ENCODE measurements at regions not wholly inside any gene's neighbourhood (a gene's known extent, or its start where the extent isn't known, plus 50 kb on each side); places are given as distances from the start of the nearest gene placed in this dataset.

DNA sequence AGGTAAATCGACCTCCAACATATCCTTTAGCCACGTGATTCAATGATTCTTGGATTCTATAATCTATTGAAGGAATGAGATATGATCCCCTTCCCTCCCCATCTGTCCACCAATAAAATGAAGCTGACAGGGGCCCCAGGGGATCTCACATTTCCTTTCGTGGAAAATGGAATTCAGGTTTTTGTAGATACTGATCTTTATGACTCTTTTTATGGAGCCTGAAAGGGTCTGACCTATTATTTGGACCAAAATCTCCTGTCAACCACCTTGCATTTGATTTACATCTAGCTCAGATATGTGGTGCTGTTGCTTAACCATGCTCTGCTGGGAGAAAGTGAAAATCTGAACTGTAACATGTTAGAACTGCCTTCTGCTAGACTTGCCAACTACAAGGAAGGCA is 234.0 kb upstream of the CXCL12 start:
- DNase-seq (ENCODE audit: low read depth in 3 of 3): no peak

DNA sequence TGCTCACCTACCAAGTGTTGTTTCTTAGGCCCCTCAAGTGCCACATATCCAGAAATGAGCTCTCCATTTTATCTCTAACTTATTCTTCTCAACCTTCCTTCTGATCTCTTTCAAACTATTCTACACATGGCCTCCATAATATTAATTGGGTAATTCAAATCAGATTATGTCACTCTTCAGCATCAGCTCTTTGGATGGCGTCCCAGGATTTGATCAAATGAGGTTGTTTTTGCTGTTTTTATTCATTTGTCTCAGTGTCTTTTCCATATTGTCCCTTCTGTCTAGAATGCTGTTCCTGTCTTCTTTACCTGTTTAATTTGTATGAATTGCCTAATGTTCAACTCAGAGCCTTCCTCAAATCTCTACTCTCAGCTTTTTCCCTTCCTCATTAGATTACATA is 234.6 kb upstream of the CXCL12 start:
- DNase-seq (ENCODE audit: low read depth in 3 of 3): no peak

GRCh38 chr10:44619975-44620374 is 235.1 kb upstream of the CXCL12 start:
- no peak for DNase-seq (ENCODE audit: low read depth in 3 of 3)

DNA sequence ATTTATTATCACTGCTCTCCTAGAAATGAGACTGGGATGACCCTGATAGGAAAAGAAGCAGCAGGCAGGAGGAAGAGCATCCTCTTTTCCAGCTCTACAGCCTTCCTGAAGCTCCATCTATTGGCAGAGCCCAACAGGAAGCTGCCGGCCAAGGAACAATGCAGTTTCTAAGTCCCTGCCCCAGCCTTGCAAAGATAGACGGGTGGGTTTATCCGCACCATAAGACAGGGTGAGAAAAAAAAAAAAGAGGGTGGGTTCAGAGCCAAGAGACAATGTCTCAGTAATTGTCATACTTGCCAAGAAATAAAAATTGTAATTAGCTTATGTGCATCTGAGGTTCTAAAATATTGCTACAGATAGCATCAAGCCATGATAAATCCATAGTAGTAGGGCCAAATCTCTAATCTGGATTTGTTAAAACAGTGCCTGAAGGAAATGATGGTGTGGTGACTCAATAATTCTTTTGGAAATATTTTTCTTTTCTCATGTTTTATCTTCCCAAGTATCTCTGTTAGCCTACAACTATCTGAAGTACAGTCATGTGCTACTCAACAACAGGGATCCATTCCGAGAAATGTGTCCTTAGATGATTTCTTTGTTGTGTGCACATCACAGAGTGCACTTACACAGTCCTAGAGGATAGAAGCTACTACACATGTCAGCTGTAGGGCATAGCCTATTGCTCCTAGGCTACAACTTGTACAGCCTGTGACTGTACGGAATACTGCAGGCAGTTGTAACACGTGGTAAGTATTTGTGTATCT is 242.9 kb upstream of the CXCL12 start:
- no peak for DNase-seq (ENCODE audit: low read depth in 3 of 3)

DNA sequence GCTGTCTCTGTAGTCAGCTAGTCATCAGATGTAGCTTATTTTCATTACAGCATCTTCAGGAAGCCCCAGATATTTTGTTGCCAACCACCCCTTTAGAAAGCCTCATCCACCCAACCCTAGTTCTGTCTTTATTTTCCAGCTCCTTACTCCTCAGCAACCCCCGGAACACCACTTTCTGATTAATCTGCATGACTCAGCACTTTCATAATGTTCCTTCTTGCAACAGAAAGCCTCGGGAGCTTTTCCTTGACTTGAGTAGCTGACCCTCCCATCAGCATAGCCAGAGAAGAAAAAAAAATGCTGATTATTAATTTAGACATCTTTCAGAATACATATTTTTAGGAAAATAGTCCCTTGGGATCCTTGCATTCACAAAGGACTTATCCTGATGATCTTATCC is 244.0 kb upstream of the CXCL12 start:
- DNase-seq (ENCODE audit: low read depth in 3 of 3): no peak

DNA sequence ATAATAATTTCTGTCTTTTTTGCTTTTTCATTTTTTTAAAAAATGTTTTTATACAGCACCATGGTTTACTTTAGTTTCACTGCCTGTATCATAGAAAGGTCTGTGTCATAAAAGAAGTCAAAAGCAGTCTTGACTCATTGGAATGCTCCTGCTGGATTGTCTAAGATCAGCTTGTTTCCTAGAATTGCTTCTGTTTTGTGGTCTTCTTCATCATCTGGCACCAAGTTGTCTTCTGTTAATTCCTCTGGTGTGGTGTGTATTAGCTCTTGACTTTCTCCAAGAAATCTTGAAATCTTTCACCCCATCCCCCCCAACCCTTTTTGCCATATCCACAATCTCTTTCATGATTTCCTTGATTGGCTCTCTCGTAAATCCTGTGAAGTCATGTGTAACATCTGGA is 250.3 kb upstream of the CXCL12 start:
- no peak for DNase-seq (ENCODE audit: low read depth in 3 of 3)

DNA sequence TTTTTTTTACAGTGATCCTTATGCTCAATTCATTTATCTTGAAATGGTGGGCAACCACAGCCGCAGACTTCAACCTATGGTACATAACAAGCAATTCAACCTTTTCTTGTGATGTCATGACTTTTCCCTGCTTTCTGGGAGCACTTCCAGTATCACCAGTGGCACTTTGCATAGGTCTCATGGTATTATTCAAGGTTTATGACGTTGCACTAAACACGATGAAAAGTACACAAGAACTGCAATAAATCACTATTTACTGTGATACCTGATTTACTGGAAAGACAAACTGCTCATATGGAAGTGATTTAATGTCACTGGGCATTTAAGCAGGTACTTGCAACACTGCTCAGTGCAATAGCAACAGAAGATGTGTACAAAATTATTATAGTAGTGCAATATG is 251.7 kb upstream of the CXCL12 start:
- DNase-seq (ENCODE audit: low read depth in 3 of 3): no peak

DNA sequence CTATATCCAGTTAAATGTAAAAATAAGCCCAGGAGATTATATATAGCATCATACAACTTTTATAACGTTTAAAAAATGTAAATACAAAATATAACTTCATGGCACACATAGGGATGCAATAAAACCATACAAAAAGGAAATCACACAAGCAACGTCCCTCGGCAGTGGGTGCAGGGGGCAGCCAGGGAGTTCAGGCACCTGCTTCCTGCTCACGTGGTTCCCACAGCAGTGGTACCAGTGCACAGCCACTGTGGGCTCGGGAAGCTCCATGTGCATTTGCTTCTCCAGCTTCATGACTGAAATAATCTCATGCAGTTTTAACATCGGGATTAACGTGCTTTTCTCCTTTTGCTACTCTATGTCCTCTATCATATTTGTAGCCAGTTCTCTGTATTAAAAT is 255.5 kb upstream of the CXCL12 start:
- no peak for DNase-seq (ENCODE audit: low read depth in 3 of 3)

GRCh38 chr10:44647473-44647872 is 262.6 kb upstream of the CXCL12 start:
- no peak for DNase-seq (ENCODE audit: low read depth in 3 of 3)

- no peak for DNase-seq (ENCODE audit: low read depth in 3 of 3)
Observed at GRCh38 chr10:44647877-44648542, 263.1 kb upstream of the CXCL12 start.

DNA sequence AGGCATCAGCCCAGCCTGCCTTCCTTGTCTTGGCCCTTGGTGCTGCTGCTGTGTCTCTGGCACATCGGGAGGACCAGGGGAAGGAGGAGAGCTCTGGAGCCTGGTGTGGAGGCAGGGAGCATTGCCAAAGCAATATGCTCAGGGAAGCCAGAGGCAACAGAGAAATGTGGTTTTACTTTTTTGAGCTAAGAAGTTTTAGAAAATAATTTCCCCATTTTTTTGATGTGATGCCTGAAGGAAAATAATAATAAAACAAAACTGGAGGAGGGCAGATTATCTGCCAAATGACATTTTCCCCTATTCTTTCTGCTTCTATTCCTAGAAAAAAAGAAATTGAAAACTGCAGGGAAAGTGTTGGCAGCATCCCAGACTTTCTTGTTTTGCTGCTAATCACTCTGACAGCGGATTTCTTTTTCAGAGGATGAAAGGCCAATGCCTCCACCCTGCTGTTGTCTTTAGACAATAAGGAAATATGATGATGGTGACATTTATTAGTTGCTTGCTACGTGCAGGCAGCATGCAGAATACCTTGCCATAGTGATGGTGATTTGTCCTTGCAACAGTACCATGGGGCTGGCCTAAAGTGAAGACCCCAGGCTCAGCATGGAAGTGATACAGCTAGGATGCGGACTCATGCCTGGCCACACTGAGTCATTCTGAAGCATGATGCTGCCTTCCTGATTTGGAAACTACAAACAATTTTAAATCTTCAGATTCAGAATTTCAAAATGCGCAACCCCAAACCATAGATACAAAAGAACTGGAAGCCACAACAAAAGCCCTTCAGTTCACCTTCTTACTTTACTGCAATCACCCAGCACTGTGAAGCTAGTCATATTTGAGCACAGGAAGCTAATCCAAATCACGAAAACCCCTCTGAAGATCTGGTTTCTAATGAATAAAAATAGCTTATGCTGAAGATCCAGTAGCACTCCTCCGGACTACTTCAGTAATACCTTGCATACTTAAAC is 260.2 kb upstream of the TMEM72 start:
- no peak for DNase-seq (ENCODE audit: low read depth in 3 of 3)

DNA sequence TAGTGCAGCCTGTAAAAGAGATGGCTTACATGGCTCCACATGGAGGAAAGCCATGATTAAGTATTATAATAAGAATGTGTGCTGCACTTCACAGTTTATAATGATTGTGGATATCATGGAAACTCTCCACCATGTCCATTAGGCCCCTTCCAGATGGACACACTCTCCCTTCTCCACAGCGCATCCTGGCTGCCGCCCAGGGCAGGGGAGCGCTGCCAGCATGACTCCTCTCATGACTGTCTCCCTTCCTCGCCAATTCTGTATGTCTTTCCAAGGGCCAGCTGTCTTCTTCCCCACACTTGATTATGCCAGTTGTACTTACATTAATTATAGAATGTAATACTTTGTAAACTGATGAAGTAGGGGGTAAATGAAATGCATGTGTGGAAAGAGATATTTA is 259.3 kb upstream of the TMEM72 start:
- no peak for DNase-seq (ENCODE audit: low read depth in 3 of 3)

DNA sequence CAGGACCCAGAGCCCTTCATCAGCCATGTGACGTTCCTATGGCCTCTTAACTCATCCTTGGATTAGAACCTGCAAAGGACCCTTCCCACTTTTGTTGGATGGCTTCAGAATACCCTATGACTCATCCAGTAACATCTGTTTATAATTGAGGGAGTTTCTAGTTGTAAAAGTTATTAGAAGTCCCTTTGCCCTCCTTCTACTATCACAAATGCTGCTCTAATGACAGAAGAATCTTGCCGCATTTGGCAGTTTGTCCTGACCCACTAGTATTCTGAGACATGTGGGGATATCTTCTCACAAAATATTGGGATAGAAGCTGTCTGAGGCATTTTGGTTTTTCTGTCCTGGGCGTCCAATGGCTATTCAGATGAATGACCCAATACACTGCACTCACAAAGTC is 251.8 kb upstream of the TMEM72 start:
- DNase-seq (ENCODE audit: low read depth in 3 of 3): no peak

DNA sequence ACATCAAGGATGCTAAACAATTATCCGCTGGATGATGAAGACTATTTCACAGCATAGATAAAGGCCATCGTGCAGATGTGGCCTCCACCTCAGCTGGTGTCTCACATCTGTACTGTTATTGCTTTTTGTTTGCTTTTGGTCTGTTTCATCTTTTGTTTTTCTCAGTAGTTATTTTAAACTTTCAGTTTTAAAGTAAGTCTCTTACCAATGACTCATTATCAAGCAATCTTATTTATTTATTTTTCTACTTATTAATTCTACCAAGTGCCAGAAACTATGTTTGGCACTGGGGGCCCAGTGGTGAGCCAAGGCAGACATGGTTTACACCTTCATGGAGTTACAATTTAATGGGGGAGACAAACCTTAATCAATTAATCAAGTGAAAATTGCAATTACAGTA is 250.9 kb upstream of the TMEM72 start:
- DNase-seq (ENCODE audit: low read depth in 3 of 3): no peak

- no peak for DNase-seq (ENCODE audit: low read depth in 3 of 3)
Observed at GRCh38 chr10:44662051-44662450, 249.1 kb upstream of the TMEM72 start.

DNA sequence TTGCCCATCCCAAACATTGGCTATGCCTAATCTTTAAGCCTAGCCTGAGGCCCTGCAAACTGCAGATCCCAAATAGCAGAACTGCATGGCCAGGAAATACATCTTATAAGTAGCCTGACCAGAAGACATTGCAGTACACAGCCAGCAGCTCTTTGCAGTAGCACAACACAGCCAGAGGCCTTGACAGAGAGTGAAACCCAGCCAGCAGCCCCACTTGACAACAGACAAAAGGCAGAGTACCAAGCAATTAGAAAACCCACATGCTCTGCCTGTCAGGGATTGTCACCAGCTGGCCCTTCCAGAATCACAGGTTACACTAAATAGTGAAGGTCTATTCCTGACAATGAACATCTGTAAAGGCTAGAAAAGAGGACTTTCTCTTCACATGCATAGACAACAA is 242.8 kb upstream of the TMEM72 start:
- no peak for DNase-seq (ENCODE audit: low read depth in 3 of 3)

DNA sequence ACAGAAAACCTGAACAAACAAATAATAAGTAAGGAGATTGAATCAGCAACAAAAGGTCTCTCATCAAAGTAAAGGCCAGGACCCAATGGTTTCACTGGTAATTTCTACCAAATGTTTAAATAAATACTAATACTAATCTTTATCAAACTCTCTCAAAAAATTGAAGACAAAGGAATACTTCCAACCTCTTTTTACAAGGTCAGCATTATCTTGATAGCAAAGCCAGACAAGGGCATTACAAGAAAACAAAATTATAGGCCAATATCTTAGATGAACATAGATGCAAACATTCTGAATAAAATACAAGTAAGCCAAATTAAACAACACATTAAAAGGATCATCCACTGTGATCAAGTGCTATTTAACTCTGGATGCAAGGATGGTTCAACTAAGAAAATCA is 239.8 kb upstream of the TMEM72 start:
- DNase-seq (ENCODE audit: low read depth in 3 of 3): no peak

GRCh38 chr10:44673245-44673983 is 237.7 kb upstream of the TMEM72 start:
- no peak for DNase-seq (ENCODE audit: low read depth in 3 of 3)

DNA sequence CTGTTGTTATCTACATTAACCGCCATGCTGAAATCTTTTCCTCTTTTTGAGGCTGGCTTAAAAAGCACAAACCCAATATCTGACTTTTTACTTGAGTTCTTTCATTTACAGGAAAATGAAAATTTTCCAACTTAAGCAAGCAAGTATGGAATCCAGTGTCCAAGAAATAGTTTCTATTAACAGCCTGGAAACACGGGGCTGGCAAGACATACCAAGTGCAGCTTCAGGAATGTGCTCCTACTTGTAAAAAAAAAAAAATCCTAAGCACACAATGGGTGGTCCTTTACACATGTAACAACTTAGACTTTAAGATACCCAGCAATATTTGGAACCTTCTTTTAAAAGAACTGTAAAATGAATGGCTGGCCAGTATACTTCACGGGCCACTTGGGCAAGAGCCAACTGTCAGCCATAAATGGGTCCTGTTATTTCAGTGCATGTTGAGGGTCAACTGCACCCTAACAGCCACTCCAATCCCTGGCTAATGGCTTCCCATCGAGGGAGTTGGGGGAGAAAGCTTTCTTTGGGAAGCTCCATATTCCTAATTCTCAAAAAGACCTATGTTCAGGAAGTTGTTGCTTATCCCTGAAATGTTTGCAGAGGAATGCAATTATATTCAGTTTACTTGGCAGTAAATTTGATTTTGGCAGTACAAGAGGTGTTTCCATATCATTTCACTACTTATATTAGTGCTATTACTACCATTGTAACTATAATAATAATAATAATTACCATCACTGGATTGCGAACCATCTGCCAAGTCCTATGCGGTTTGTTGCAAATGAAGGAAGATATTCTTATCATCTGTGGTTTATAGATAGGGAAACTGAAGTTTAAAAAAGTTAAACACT is 236.4 kb upstream of the TMEM72 start:
- no peak for DNase-seq (ENCODE audit: low read depth in 3 of 3)

- no peak for DNase-seq (ENCODE audit: low read depth in 3 of 3)
Observed at GRCh38 chr10:44675387-44675874, 235.7 kb upstream of the TMEM72 start.

DNA sequence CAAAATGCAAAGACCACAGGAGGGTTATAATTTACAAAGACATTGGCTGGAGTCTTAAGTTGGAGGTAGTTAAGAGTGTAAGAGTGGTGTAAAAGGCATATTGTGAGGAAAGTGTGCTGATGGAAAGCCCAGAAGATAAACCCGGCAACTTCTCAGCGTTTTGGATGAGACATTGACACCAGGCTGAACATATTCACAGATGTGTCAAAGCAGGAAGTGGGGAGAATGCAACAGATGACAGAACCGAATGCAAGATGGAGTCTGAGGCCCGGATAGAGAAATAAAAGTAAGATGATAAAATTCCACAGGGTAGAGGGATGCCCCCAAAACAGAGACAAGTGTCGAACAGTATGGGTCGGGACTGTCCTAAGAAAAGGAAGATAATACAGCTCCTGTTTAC is 230.4 kb upstream of the TMEM72 start:
- no peak for DNase-seq (ENCODE audit: low read depth in 3 of 3)
